Colon (tissue), 2 donors: ENCODE measurements at regions not wholly inside any gene's neighbourhood (a gene's known extent, or its start where the extent isn't known, plus 50 kb on each side); places are given as distances from the start of the nearest gene placed in this dataset.
"Not testable (repeated sequence)": the region's sequence is repeated elsewhere in the genome, so short reads cannot be mapped to it uniquely, and the experiment has no call there.

Experiments used
- FAIRE-seq: peaks from 2 replicates; lab custom pipeline; 2012; peaks lifted over from hg19 to GRCh38; lab: Jason Lieb, UNC
- donor health status: control.
- donor health status: control.

GRCh38 chr2:122808286-122808969 is 1053.0 kb downstream of the TSN start:
- FAIRE-seq = no peak

GRCh38 chr2:122812214-122812613 is 1056.8 kb downstream of the TSN start:
- not testable (repeated sequence) for FAIRE-seq

- FAIRE-seq = no peak
Observed at GRCh38 chr2:122815120-122815519, 1059.7 kb downstream of the TSN start.

DNA sequence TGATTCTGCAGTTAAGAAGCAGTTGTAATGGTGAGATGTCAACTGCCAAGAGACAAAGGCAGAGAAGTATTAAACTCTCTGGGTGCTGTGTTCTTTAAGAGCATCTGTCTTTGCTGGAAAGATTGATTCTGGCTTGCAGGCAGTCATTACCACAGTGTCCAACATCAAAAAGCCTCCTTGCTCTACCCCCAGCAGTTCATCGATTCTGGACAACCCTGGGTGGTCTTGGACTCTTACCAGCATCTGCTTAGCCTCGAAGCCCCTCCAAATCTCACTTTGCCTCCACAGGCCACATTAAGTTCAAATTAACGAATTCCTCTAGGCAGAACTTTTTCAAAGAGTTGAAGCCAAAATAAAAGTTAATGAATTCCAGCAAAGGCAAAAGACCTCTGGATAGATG is 1061.4 kb downstream of the TSN start:
- no peak for FAIRE-seq

DNA sequence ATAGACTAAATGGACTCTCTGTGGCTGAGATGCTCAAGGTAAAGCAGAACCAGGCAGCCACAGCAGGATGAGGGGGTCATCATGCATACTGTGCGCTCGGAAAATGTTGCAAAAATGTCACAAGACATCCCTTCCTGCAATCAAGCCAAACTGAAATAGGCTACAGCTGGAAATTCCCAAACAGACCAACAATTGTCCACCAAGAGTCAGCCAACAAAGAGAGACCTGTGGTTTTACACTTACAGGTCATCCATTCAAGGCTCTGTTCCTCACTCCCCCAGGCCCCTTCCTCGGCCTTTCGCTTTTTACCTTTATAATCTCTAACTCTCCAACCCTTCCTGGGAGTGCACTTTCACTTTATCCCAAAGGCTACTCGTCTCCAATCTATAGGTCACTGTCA is 1066.9 kb downstream of the TSN start:
- FAIRE-seq = no peak

DNA sequence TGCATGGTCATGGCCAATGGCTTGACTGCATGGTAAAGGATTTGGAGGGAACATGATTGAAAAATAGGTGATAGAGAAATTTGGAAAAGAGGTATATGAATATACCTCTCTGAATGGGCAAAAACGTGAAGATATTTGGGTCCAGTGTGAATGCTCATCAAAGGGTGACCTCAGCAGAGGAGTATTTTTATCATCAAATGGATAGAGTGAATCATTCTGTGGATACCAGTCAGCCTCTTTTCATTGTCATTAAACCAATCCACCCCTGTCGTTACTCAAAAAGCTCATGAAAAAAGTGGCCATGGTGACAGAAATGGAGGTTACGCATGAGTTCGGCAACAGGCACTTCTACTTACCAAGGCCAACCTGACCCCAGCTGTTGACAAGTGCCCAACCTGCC is 1074.7 kb downstream of the TSN start:
- no peak for FAIRE-seq

- FAIRE-seq = no peak
Observed at GRCh38 chr2:122831649-122832048, 1076.2 kb downstream of the TSN start.

DNA sequence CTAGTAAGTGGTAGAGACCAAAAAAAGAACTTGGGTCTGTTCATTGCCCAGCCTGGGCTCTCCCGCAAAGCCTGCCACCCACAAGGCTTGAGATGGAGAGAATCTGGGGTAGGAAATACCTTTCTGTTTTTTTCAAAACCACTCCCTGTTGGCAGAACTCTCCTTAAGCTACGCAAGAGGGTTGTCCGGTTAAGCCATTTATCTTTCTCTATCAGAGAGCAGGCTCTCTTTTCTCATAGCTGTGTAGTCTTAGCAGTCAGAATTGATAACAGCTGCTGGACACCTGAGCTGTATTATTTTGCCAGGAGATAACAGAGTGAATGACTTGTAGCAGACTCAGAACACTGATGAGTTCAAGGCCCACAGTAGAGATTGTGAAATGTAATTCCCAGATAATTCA is 1088.1 kb downstream of the TSN start:
- FAIRE-seq = no peak

- FAIRE-seq = no peak
Observed at GRCh38 chr2:122851161-122851560, 1095.7 kb downstream of the TSN start.

DNA sequence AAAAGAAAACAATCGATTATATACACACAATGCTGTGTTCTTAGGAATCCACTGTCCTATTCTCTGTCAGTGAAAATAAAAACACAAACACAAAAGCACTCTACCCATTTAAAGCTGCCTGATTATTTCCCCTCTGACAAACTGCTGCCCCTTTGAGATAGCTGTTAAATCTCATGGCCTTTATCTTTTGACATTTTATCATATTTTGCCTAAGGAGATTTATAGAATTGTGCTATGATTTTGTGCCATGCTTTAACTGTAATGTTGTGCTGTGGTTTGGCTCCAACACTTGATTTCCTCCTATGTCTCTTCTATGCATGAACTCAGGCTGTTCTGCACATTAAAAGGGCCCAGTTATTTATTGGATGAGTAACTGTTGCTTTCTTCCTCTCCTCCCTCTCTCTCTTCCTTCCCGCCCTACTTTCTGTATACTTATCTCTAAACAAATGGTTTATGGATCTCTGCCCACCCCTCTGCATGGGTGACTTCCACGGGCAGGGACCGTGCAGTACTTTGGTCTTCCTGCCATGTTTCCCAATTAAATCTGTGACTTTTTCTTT is 1096.6 kb downstream of the TSN start:
- no peak for FAIRE-seq

GRCh38 chr2:122856696-122857095 is 1101.2 kb downstream of the TSN start:
- FAIRE-seq = no peak

DNA sequence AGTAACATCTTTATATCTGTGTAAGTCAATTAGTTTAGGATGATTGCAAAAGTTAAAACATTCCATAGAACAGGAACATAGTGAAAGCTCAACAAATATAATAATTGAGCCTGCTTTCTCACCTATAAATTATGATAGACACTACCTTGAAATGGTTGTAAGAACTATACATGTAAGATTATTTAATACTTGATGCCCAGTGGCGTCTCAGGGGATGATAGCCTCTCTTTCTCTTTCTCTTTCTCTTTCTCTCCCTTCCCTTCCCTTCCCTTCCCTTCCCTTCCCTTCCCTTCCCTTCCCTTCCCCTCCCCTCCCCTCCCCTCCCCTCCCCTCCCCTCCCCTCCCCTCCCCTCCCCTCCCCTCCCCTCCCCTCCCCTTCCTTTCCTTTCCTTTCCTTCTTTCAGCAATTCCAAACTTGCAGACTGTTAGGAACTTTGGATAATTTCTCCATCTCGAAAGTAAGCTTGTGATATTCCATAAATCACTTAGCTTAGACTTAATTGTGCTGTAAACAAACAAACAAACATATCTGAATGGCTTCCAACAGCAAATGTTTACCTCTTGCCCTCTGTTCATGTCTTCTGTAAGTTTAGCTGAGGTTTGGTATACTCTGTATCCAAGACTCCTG is 1102.7 kb downstream of the TSN start:
- FAIRE-seq = no peak

GRCh38 chr2:122858813-122859212 is 1103.4 kb downstream of the TSN start:
- FAIRE-seq = no peak

DNA sequence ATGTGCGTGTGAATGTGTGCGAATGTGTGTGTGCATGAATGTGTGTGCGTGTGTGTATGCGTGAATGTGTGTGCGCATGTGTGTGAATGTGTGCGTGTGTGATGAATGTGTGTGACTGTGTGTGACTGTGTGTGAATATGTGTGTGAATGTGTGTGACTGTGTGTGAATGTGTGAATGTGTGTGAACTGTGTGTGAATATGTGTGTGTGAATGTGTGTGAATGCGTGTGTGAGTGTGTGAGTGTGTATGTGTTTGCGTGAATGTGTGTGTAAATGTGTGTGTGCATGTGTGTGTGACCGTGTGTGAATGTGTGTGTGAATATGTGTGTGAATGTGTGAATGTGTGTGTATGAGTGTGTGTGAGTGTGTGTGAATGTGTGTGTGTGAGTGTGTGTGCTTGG is 1103.8 kb downstream of the TSN start:
- FAIRE-seq = no peak

DNA sequence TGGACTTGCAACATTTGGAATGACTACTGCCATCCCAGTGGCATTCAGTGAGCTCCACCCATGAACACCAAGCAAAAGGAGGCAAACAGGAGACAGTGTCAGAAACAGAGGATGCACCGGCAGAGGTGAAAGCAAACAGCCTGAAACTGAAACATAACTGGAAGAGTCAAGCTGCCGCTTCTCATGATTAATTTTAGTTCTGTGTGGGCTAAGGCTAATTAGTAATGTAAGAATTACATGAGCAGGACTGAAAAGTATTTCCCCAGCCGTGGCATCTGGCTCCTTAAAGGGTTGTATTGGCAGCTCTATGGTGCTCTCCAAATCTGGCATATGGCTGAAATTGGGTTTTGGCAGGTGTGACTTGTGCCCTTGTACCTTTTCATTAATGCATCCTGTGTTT is 1108.1 kb downstream of the TSN start:
- FAIRE-seq = no peak

DNA sequence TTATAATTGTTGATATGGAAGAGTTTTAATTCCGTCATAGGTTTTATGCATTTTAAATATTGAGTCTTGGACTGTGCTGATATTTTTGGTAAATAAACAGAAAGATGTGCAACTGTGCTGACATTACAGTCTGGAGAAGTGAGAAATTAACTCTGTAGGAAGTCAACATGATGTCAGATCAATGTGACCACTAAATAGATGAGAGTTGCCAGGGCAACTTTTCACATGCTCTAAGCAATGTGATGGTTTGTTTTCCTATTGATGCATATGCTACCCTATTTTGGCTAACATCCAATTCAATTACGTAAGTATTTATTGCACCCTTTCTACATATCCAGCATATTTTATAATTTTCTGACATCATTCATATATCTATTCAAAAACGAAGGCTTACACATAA is 1109.3 kb downstream of the TSN start:
- no peak for FAIRE-seq

GRCh38 chr2:122866095-122866494 is 1110.6 kb downstream of the TSN start:
- FAIRE-seq = no peak

DNA sequence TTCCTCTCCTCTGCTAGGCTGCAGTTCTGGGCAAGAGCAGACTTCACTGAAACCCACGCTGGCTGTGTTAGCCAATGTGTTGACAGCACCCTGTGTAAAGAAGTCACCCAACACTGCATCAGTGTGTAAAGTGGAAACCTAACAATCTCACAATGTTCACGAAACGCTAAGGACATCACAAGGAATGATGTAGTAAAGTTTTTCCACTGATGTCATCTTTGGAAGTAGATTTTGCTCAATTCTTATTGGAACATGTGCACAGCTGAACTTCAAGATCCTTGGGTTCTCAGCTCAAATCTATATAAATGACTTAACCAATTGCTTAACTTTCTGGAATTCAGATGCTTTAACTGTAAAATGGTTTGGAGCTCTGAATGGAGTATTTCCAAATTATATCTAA is 1112.5 kb downstream of the TSN start:
- no peak for FAIRE-seq

DNA sequence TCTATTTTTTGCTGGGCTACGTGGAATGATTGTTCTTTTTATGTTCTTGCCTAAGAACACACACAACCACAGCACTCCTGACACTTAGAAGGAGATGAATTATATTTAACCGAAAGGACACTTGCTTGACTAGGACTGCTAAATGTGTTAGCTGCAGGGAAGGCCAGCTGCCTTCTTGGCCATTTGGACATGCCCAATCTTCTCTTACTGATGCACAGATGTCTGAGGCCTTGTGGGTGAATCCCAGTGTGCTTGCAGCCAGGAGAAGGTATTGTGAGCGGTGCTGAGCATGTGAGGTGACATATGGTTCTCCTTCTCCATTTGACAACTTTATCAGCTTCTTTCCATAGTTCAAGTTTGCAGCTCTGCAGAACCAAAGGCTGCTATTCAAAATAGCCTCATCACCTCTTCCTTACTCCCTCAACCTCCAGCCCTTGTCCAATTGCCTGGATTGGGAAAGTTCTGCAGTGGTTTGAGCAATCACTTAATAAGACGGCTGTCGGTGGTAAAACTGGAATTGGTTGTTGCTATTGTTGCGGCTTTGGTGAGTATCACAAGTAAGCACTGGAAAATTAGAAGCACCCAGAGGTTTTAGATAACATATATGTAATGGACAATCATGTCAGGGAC is 1113.3 kb downstream of the TSN start:
- no peak for FAIRE-seq

GRCh38 chr2:122873951-122874350 is 1118.5 kb downstream of the TSN start:
- FAIRE-seq = no peak

DNA sequence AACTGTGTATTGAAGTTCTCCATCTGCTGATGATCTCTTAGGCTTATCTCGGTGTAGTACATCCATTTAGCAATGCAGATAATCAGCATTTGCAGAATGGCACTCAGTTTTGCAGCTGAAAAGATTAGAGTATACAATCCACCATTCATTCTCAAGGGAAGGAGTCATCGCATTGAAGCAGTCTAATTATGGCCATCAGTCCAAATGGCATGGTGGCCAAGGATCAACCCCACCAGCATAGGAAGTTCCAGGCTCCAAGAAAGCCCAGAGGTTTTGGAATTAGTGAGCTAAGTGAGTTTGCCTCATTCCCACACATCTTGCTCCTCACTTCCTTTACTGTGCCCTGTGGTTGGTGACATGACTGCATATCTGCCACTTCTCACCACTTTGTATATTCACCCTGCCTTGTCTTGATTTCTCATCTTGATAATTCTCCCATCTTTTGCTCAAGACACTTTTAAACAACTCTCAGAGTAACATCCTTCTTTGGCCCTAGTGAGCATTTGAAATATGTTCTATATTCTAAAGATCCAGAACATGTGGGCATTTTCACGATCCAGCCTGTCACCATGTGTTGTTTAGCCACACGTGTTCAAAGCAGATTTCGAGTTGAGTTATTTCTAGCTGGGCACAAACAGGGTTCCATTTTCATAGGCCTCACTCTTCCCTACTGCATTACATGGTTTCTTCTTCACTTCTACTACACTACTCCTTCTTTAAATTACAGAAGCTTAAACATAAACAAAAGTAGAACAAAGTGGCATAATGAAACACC is 1119.8 kb downstream of the TSN start:
- FAIRE-seq = no peak

DNA sequence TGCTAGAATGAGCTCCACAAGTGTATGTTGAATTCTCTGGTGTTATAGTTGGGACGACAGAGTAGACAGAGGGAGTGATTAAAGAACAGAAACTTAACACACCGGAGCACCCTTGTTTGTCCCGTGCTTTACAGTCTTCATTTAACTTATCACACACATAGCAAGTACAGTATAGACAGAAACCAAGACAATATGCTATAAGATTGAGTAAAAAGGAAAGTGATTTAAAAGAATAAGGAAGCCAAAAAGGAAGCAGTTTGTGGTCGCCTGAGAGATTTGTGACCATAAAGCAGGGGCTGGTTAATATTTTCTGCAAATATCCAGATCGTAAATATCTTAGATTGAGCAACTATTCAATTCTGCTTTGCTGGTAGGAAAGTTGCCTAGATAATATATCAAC is 1128.4 kb downstream of the TSN start:
- no peak for FAIRE-seq

- no peak for FAIRE-seq
Observed at GRCh38 chr2:122884889-122885288, 1129.4 kb downstream of the TSN start.
